Immature natural killer cell (primary cell): ENCODE measurements at regions not wholly inside any gene's neighbourhood (a gene's known extent, or its start where the extent isn't known, plus 50 kb on each side); places are given as distances from the start of the nearest gene placed in this dataset.

Source experiments
- DNase-seq, 3 donors: peaks; one replicate each; pipeline ENCODE4 v3.0.0; 2022; ENCODE audit warnings: mixed read lengths in 1 of 3
- H3K27ac Mint-ChIP-seq, 6 donors: one replicate each; pipeline ENCODE4 v1.8.0; 2020; ENCODE audit warnings: mixed read lengths in 6 of 6, mild to moderate bottlenecking in 5 of 6, inconsistent platforms in 4 of 6, moderate library complexity in 3 of 6
- H3K27me3 Mint-ChIP-seq, 3 donors: one replicate each; pipeline ENCODE4 v1.8.0; 2020 to 2021; ENCODE audit warnings: low read depth in 3 of 3, mild to moderate bottlenecking in 3 of 3, mixed read lengths in 3 of 3, moderate library complexity in 3 of 3, inconsistent platforms in 1 of 3
- H3K36me3 Mint-ChIP-seq, 3 donors: one replicate each; pipeline ENCODE4 v1.8.0; 2020; ENCODE audit warnings: mixed read lengths in 3 of 3, inconsistent platforms in 2 of 3, mild to moderate bottlenecking in 2 of 3
- H3K4me1 Mint-ChIP-seq, 2 donors: one replicate each; pipeline ENCODE4 v1.8.0; 2020; ENCODE audit warnings: inconsistent platforms in 2 of 2, mild to moderate bottlenecking in 2 of 2, mixed read lengths in 2 of 2, moderate library complexity in 1 of 2
- H3K4me3 Mint-ChIP-seq, 5 donors: one replicate each; pipeline ENCODE4 v1.8.0; 2020; ENCODE audit warnings: mild to moderate bottlenecking in 5 of 5, mixed read lengths in 5 of 5, inconsistent platforms in 3 of 5, moderate library complexity in 3 of 5
- H3K9me3 Mint-ChIP-seq, 6 donors: one replicate each; pipeline ENCODE4 v1.8.0; 2020; ENCODE audit warnings: mild to moderate bottlenecking in 6 of 6, mixed read lengths in 6 of 6, inconsistent platforms in 4 of 6, moderate library complexity in 3 of 6

DNA sequence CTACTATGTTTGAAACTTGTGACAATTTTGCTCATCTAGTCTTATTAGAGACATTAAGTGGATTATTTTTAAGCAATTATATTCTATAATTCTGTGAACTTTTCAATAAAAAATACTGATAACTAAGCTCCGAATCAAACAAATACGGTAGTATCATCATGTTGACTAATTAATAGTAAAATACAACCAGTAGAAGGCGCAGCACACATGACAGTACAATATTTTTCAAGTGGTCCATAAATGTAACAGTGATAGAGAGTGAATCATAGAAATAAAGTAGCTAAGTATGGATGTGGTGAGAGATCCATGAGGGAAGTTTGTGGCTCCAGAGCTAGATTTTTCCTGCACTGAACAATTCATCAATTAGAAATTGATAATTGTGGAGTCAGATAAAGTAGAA, 666.2 kb downstream of the KCTD8 start:
- Mint-ChIP-seq H3K27ac (no peak overlapping the region), H3K4me1 (no peaks in the 10 kb centered on the region), H3K36me3 (no peaks in the 10 kb centered on the region), H3K27me3 (peaks cover 0 to 4% (median 0%) of the 10 kb centered on the region in 3 donors), H3K9me3 (peaks cover 6 to 38% (median 13%) of the 10 kb centered on the region in 6 donors), H3K4me3 (no peak overlapping the region)
- DNase-seq, result no peak

DNA sequence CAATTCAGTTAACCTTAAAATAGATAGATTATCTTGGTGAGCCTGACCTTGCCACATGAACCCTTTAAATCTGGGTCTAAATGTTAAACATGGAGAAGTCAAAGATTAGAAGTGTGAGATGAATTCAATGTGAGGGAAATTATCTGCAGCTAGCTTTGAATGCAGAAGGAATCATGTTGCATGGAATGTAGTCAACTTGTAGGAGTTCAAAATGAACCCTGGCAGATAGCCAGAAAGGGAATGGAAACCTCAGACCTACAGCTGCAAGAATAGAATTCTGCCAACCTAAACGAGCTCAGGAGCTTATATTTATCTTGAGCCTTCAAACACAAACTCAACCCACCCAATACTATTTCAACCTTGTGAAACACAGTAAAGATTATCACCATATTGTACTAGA, 632.5 kb downstream of the KCTD8 start:
- Mint-ChIP-seq H3K9me3 (peaks cover 17 to 43% (median 22%) of the 10 kb centered on the region in 6 donors), H3K36me3 (no peaks in the 10 kb centered on the region), H3K27ac (no peak overlapping the region), H3K4me3 (no peak overlapping the region), H3K4me1 (no peaks in the 10 kb centered on the region), H3K27me3 (no peaks in the 10 kb centered on the region)
- no peak for DNase-seq

DNA sequence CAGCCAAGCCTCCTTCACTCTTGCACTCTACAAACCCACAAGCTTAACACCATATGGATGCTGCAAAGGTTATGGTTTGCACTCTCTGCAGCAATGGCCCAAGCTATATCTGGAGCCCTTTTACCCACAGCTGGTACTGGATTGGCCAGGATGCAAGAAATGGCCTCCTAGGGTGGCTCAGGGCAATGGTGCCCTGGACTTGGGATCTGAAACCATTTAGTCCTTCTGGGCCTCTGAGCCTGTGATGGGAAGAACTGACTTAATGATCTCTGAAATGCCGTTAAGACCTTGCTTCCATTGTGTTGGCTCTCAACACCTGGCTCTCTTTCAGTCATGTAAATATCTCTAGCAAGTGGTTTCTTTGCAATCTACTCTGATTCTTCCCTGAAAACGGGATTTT, 626.0 kb downstream of the KCTD8 start:
- no peak overlapping the region for H3K4me3 Mint-ChIP-seq
- H3K4me1 Mint-ChIP-seq, result no peaks in the 10 kb centered on the region
- no peak overlapping the region for H3K27ac Mint-ChIP-seq
- no peak for DNase-seq
- peaks cover 25 to 59% (median 39%) of the 10 kb centered on the region in 6 donors for H3K9me3 Mint-ChIP-seq
- H3K27me3 Mint-ChIP-seq, result peaks cover 0 to 1% (median 0%) of the 10 kb centered on the region in 3 donors
- peaks cover 0 to 6% (median 3%) of the 10 kb centered on the region in 3 donors for H3K36me3 Mint-ChIP-seq

DNA sequence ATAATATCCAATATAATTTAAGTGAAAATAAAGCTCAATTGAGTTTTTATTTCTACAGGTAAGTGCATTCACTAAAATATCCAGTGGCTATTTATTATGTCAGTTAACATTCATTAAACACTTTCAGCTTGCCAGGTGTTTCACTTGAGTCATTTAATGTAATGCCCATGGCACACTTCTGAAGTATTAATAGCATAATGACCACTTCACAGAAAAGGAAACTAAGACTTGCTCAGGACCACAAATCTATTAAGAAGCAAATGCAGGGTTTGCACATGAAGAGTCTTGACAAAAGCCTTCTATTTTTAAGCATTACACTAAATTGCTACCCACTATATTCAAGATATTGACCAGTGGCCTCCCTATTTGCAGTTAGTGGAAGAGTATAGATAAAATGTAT, 612.7 kb downstream of the KCTD8 start:
- H3K4me1 Mint-ChIP-seq, result no peaks in the 10 kb centered on the region
- H3K9me3 Mint-ChIP-seq, result peaks cover 7 to 69% (median 17%) of the 10 kb centered on the region in 6 donors
- no peak overlapping the region for H3K27ac Mint-ChIP-seq
- H3K4me3 Mint-ChIP-seq, result no peak overlapping the region
- no peaks in the 10 kb centered on the region for H3K27me3 Mint-ChIP-seq
- H3K36me3 Mint-ChIP-seq, result no peaks in the 10 kb centered on the region
- DNase-seq, result no peak

DNA sequence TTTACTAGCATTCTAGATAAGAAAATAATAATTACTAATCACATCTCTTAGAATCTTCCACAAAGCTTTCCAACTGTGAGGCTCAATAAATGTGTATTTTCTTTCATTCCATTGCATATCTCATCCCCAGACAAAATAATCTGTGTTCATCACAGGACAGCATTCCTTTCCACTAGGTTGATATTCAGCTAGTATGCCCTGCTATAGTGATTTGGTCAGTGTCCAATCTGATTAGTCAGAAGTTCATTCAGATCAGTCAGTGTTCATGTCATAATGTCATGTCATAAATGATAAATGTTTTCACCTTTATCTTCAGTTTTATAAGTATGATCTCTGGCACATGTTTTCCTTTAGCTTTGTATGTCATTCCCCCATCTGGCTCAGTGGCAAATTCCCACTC, 611.4 kb downstream of the KCTD8 start:
- Mint-ChIP-seq H3K27ac (no peak overlapping the region), H3K4me3 (no peak overlapping the region), H3K27me3 (no peaks in the 10 kb centered on the region), H3K4me1 (no peaks in the 10 kb centered on the region), H3K9me3 (peaks cover 4 to 62% (median 21%) of the 10 kb centered on the region in 6 donors), H3K36me3 (no peaks in the 10 kb centered on the region)
- no peak for DNase-seq

DNA sequence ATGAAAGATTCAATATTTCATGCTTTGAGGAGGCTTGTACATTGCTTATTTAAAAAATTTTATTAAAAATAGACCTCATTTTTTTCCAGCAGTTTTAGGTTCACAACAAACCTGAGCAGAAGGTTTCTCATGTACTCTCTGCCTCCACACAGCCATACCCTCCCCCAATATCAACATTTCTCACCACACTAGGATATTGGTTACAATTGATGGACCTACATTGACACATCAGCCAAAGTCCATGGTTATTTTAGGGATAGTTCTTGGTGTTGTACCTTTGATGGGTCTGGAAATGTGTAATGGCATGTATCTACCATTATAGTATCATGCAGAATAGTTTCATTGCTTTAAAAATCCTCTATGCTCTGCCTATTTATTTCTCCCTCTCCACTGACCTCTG, 611.0 kb downstream of the KCTD8 start:
- Mint-ChIP-seq H3K27me3 (no peaks in the 10 kb centered on the region), H3K4me1 (no peaks in the 10 kb centered on the region), H3K27ac (no peak overlapping the region), H3K4me3 (no peak overlapping the region), H3K9me3 (peaks cover 3 to 65% (median 21%) of the 10 kb centered on the region in 6 donors), H3K36me3 (no peaks in the 10 kb centered on the region)
- DNase-seq, result no peak

DNA sequence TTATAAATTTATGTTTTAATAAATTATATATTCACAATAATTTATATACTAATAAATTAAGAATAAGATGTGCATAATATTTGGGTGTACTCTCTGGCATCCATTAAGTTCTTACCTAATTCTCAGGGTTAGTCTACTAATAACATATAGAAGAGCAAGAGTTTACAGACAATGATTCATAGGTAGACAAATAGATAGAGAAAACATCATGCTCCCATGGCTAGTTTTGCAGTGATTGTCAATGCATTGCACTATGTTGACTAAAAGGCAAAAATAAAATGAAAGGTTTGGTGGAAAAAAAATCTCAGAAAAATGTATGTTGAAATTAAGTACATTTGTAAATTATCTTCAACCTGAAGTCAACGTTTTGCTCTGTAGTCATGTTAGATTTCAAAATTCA, 606.0 kb downstream of the KCTD8 start:
- Mint-ChIP-seq H3K4me3 (no peak overlapping the region), H3K27me3 (no peaks in the 10 kb centered on the region), H3K4me1 (no peaks in the 10 kb centered on the region), H3K9me3 (peaks cover 5 to 37% (median 13%) of the 10 kb centered on the region in 6 donors), H3K27ac (no peak overlapping the region), H3K36me3 (no peaks in the 10 kb centered on the region)
- DNase-seq, result no peak

DNA sequence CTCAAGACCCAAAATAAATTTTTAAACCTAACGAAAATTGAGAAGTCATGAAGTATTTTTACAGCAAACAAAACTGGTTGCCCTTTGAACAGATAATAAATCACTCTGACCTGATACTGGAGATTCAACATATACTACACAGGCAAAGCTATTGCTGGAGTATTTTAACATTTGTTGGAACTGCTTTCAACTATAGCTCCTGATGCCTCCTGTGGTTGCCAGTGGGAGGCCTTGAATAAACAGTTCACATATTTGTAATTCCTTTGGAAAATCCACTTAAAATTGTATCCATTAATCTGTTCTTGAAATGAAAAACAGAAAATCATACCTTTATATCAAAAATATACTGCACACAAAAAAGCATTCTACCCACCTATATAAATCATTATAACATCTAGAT, 605.1 kb downstream of the KCTD8 start:
- no peak for DNase-seq
- Mint-ChIP-seq H3K4me3 (no peak overlapping the region), H3K9me3 (peaks cover 7 to 39% (median 15%) of the 10 kb centered on the region in 6 donors), H3K4me1 (no peaks in the 10 kb centered on the region), H3K36me3 (no peaks in the 10 kb centered on the region), H3K27ac (no peak overlapping the region), H3K27me3 (no peaks in the 10 kb centered on the region)

DNA sequence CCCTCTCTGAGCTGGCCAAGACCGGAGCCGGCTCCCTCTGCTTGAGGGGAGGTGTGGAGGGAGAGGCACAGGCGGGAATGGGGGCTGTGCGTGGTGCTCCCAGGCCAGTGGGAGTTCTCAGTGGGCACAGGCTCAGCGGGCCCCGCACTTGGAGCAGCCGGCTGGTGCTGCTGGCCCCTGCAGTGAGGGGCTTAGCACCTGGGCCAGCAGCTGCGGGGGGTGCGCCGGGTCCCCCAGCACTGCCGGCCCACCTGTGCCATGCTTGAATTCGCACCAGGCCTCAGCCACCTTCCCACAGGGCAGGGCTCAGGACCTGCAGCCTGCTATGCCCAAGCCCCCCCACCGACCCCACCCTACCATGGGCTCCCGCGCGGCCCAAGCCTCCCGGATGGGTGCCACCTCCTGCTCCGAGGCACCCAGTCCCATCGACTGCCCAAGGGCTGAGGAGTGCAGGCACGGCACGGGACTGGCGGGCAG, 602.5 kb downstream of the KCTD8 start:
- Mint-ChIP-seq H3K27ac (no peak overlapping the region), H3K9me3 (peaks cover 10 to 48% (median 18%) of the 10 kb centered on the region in 6 donors), H3K4me3 (no peak overlapping the region), H3K4me1 (no peaks in the 10 kb centered on the region), H3K27me3 (no peaks in the 10 kb centered on the region), H3K36me3 (no peaks in the 10 kb centered on the region)
- DNase-seq, result no peak

DNA sequence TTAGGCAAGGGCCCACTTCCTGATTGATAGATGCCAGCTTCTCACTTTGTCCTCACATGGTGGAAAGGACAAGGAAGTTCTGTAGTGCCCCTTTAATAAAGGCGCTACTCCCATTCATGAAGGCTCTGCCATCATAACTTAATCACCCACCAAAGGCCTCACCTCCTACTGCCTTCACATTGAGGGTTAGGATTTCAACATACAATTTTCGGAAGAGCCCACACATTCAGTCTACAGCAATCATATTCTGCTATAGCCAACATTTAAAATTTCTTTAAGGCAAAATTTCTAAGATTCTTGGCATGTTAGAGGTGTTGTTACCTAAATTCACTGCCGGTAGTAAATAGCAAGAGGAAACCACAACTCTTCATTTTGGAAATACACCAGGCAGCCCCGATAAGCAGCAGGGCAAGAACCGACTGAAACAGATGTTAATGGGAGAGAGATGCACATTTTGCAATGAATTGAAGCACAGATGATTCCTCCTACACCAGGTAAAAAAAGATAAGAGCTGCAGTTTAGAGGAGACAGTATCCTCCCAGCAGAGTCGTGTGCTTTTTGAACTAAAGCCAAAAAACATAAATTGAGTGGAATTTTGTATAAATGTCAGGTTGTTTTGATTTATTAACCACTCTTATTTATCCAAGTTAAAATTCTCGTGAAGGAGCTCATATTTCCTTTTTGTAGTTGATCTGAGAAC, 594.9 kb downstream of the KCTD8 start:
- Mint-ChIP-seq H3K36me3 (no peaks in the 10 kb centered on the region), H3K27ac (no peak overlapping the region), H3K4me1 (no peaks in the 10 kb centered on the region), H3K4me3 (no peak overlapping the region), H3K9me3 (peaks cover 14 to 63% (median 29%) of the 10 kb centered on the region in 6 donors), H3K27me3 (peaks cover 0 to 2% (median 2%) of the 10 kb centered on the region in 3 donors)
- DNase-seq, result no peak

DNA sequence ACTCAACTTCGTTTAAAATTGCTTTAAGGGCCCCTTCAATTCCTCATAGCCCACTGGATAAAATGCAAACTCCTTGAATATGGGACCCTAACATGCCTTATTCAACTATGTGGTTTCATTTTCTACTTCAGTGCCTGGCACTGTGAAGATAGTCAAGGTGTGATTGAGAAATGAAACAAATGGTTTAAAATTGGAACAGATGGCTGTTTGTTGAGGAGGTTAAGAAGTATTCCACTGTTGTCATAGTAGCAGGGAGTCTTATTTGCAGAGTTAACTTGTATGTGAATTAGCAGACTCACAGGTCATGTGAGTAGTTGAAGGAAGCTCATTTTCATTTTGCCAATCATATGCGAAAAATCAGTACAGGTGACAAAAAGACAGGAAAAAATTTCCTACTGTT, 593.3 kb downstream of the KCTD8 start:
- H3K4me3 Mint-ChIP-seq, result no peak overlapping the region
- H3K36me3 Mint-ChIP-seq, result no peaks in the 10 kb centered on the region
- DNase-seq, result no peak
- H3K4me1 Mint-ChIP-seq, result no peaks in the 10 kb centered on the region
- H3K9me3 Mint-ChIP-seq, result peaks cover 21 to 61% (median 38%) of the 10 kb centered on the region in 6 donors
- H3K27me3 Mint-ChIP-seq, result peaks cover 0 to 6% (median 2%) of the 10 kb centered on the region in 3 donors
- no peak overlapping the region for H3K27ac Mint-ChIP-seq

DNA sequence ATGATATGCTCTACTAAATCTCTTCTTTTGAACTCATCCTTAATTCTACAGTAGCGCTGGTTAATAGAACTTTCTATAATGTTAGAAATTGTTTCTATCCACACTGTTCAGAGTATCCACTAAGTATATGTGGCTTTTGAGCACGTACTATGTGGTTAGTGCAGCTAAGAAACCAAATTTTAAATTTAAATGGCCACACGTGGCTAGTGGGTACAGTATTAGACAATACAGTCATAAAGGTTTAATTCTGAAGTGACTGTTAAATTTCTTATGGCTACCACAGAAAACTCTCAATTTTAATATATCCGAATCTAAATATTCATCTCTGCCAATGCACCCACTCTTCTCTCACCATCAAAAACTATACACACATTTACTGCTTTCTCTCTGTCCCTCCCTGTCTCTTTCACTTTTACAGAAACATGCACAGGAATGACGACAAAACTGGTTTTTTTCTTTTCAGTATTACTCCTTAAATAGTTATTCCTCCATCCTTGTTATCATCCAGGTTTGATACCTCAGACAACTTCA, 583.9 kb downstream of the KCTD8 start:
- Mint-ChIP-seq H3K27ac (no peak overlapping the region), H3K9me3 (peaks cover 14 to 54% (median 20%) of the 10 kb centered on the region in 6 donors), H3K4me1 (no peaks in the 10 kb centered on the region), H3K36me3 (no peaks in the 10 kb centered on the region), H3K27me3 (peaks cover 0 to 5% (median 0%) of the 10 kb centered on the region in 3 donors), H3K4me3 (no peak overlapping the region)
- no peak for DNase-seq

DNA sequence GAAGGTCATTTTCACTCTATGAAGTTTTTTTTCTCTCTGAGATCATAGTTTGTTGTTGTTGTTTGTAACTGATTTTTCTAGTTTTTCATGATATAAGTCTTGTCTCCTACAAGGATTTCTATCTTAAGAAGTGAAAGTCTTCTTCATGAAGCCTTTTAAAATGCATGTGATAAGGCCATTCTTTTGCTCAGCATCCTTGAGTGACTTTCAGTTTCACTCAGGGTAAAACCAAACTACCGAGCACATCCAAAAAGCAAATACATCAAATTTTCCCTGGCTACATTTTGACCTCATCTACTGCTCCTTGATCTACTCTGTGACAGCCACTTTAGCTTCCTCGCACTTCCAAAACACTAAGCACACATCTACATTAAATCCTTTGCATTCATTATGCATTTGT, 580.7 kb downstream of the KCTD8 start:
- H3K27ac Mint-ChIP-seq, result no peak overlapping the region
- no peak overlapping the region for H3K4me3 Mint-ChIP-seq
- H3K9me3 Mint-ChIP-seq, result peaks cover 6 to 61% (median 24%) of the 10 kb centered on the region in 6 donors
- DNase-seq, result no peak
- peaks cover 0 to 3% (median 0%) of the 10 kb centered on the region in 3 donors for H3K27me3 Mint-ChIP-seq
- H3K4me1 Mint-ChIP-seq, result no peaks in the 10 kb centered on the region
- H3K36me3 Mint-ChIP-seq, result no peaks in the 10 kb centered on the region

DNA sequence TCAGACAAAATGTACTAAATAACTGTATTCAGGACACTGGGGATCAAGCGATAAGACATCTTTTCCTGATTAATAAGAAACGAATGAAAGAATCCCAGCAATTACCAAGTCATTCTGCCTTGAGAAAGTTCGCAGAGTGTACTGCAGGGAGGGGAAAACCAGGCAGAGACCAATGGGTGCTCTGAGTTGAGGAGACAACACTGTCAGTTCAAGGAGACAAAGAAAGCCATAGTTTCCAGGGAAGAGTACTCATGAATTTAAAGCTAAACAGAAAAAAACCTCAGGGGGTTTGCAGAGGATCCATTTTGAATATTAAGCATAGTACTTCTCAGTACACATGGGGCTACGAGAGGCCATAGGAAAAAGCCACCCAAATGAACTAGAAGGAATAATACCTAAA, 573.0 kb downstream of the KCTD8 start:
- Mint-ChIP-seq H3K36me3 (no peaks in the 10 kb centered on the region), H3K27ac (no peak overlapping the region), H3K4me1 (no peaks in the 10 kb centered on the region), H3K9me3 (peaks cover 3 to 43% (median 26%) of the 10 kb centered on the region in 6 donors), H3K4me3 (no peak overlapping the region), H3K27me3 (peaks cover 0 to 3% (median 3%) of the 10 kb centered on the region in 3 donors)
- DNase-seq, result no peak

DNA sequence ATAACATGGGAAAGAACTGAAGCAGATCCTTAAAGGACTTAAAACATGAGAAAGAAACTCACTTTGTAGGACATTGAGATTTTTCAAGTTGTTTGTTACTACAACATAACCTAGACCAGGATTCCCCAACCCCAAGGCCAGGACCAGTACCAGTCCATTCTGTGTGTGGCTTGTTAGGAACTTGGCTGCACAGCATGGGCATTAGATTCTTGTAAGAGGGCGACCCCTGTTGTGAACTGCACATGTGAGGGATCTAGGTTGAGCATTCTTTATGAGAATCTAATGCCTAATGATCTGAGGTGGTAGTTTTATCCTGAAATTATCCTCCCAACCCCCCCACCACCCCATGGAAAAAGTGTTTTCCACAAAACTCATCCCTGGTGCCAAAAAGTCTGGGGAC, 566.1 kb downstream of the KCTD8 start:
- H3K27me3 Mint-ChIP-seq, result peaks cover 0 to 3% (median 0%) of the 10 kb centered on the region in 3 donors
- no peaks in the 10 kb centered on the region for H3K4me1 Mint-ChIP-seq
- DNase-seq, result no peak

More for the DNA sequence above, 566.1 kb downstream of the KCTD8 start:
- H3K27ac Mint-ChIP-seq, result no peak overlapping the region
- no peak overlapping the region for H3K4me3 Mint-ChIP-seq
- peaks cover 5 to 30% (median 16%) of the 10 kb centered on the region in 6 donors for H3K9me3 Mint-ChIP-seq
- no peaks in the 10 kb centered on the region for H3K36me3 Mint-ChIP-seq
